ENCODE measurements at regions not wholly inside any gene's neighbourhood (a gene's known extent, or its start where the extent isn't known, plus 50 kb on each side); places are given as distances from the start of the nearest gene placed in this dataset.

DNA sequence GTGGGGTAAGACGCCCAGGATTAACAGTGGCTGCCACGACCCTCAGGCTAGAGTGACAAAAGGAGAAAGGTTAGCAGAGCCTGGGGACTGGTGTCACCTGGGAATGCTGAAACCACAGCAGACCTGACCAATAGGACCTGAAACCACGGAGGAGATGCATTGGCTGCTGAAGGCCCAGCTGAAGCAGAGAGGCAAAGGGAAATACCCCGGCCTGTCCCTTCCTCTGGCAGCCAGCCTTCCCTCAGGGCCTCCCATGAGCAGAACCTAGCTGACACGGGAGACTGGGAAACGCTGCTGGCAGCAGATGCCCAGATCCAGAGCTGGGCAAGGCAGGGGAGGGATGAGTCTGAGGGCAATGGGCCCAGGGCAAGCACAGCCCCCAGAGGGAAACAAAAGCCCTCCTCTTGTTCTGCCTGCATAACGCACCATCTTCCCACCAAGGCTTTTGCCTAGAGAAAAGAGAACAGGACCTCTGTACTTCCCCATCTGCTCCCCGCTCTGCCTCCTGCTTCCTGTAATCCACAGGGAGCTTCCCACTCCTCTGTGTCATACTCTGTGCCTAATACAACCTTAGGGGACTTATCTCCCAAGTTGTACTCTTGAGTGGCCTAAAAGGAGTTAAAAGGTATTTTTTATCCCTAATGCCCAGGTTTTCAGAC is 216.2 kb downstream of the ABHD5 start:
- H3K9me2 ChIP-seq (replicated peaks; ENCODE audit: insufficient read depth), result no peaks in the 10 kb centered on the region
- no peaks in the 10 kb centered on the region for H3K4me1 ChIP-seq (ENCODE audit: insufficient read depth)
- H3K27me3 ChIP-seq, result no peaks in the 10 kb centered on the region
- H3K79me2 ChIP-seq, result no peaks in the 10 kb centered on the region
- DNase-seq (ENCODE audit: low spot score), result no peak
- H3K4me3 ChIP-seq, result no peak overlapping the region
- no peak overlapping the region for H3K4me2 ChIP-seq
- H2AFZ ChIP-seq, result no peak overlapping the region
- H3K27ac ChIP-seq, result no peak overlapping the region
- no peak for TF ChIP-seq EZH2 (IDR thresholded peaks at IDR 0.05; ENCODE audit: borderline replicate concordance)
- TF ChIP-seq, protein P1, sequence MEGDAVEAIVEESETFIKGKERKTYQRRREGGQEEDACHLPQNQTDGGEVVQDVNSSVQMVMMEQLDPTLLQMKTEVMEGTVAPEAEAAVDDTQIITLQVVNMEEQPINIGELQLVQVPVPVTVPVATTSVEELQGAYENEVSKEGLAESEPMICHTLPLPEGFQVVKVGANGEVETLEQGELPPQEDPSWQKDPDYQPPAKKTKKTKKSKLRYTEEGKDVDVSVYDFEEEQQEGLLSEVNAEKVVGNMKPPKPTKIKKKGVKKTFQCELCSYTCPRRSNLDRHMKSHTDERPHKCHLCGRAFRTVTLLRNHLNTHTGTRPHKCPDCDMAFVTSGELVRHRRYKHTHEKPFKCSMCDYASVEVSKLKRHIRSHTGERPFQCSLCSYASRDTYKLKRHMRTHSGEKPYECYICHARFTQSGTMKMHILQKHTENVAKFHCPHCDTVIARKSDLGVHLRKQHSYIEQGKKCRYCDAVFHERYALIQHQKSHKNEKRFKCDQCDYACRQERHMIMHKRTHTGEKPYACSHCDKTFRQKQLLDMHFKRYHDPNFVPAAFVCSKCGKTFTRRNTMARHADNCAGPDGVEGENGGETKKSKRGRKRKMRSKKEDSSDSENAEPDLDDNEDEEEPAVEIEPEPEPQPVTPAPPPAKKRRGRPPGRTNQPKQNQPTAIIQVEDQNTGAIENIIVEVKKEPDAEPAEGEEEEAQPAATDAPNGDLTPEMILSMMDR (IDR thresholded peaks at IDR 0.05; ENCODE audit: poor library complexity), result no peak
- no peak for TF ChIP-seq EZH2phosphoT487 (IDR thresholded peaks at IDR 0.05; ENCODE audit: low read depth, severe bottlenecking, unreplicated experiment)
- no peaks in the 10 kb centered on the region for H3K36me3 ChIP-seq (replicated peaks; ENCODE audit: insufficient read depth, low read depth)
- 74% methylated on average over 8 of the region's 8 CpGs for WGBS (ENCODE audit: low lambda C conversion rate, missing lambda C conversion rate)
- no peaks in the 10 kb centered on the region for H3K9me3 ChIP-seq (ENCODE audit: low read depth)
- H4K20me1 ChIP-seq (ENCODE audit: insufficient read depth, poor library complexity, severe bottlenecking), result no peaks in the 10 kb centered on the region

DNA sequence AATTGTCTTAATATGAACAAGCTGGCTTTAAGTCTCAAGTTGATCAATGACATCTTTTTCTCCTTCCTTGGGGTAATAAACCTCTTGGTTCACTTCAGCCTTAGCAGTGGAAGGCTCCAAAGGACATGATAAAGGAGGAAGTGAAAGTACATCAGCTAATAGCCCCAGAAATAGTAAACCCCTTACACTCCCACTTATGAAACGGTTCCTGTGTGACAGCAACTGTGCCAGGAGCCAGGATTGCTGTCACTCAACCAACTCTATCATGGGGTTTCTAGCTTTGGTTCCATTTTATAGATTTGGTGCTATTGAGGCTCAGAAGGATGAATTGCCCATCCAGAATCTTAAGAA is 216.7 kb downstream of the ABHD5 start:
- Histone ChIP-seq H3K4me2 (no peak overlapping the region), H3K27me3 (no peaks in the 10 kb centered on the region), H3K4me1 (ENCODE audit: insufficient read depth) (no peaks in the 10 kb centered on the region), H3K9me2 (replicated peaks; ENCODE audit: insufficient read depth) (no peaks in the 10 kb centered on the region), H3K4me3 (no peak overlapping the region), H4K20me1 (ENCODE audit: insufficient read depth, poor library complexity, severe bottlenecking) (no peaks in the 10 kb centered on the region), H3K27ac (no peak overlapping the region), H3K9me3 (ENCODE audit: low read depth) (no peaks in the 10 kb centered on the region), H2AFZ (no peak overlapping the region), H3K79me2 (no peaks in the 10 kb centered on the region), H3K36me3 (replicated peaks; ENCODE audit: insufficient read depth, low read depth) (no peaks in the 10 kb centered on the region)
- TF ChIP-seq, protein P1 (IDR thresholded peaks at IDR 0.05; ENCODE audit: poor library complexity), result no peak
- TF ChIP-seq EZH2phosphoT487 (IDR thresholded peaks at IDR 0.05; ENCODE audit: low read depth, severe bottlenecking, unreplicated experiment) (no peak), EZH2 (IDR thresholded peaks at IDR 0.05; ENCODE audit: borderline replicate concordance) (no peak)
- DNase-seq (ENCODE audit: low spot score), result no peak
- WGBS (ENCODE audit: low lambda C conversion rate, missing lambda C conversion rate), result 70% methylated on average over 1 of the region's 1 CpG

DNA sequence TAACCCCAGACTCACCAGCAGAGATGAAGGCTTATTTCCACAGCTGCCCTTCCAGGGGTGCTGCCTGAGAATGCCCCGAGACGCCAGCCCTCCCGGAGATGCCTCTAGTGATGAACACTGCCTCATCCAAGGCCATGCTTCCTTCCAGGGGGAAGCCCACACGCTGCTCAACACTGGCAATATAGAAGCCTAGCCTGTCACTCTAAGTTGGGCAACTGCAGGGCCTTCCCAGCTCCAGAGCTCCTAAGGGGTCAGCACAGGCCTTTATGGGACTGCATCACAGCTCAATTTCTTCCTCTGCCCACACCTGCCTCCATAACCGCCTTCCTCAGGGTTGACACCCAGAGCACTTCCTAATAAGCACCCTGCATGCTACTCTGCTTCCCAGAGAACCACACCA is 217.7 kb downstream of the ABHD5 start:
- no peaks in the 10 kb centered on the region for H3K27me3 ChIP-seq
- H3K36me3 ChIP-seq (replicated peaks; ENCODE audit: insufficient read depth, low read depth), result no peaks in the 10 kb centered on the region
- H2AFZ ChIP-seq, result no peak overlapping the region
- TF ChIP-seq EZH2phosphoT487 (IDR thresholded peaks at IDR 0.05; ENCODE audit: low read depth, severe bottlenecking, unreplicated experiment) (no peak), EZH2 (IDR thresholded peaks at IDR 0.05; ENCODE audit: borderline replicate concordance) (no peak)
- TF ChIP-seq, protein P1 (IDR thresholded peaks at IDR 0.05; ENCODE audit: poor library complexity), result no peak
- H3K9me3 ChIP-seq (ENCODE audit: low read depth), result no peaks in the 10 kb centered on the region
- H3K79me2 ChIP-seq, result no peaks in the 10 kb centered on the region
- H3K27ac ChIP-seq, result no peak overlapping the region
- WGBS (ENCODE audit: low lambda C conversion rate, missing lambda C conversion rate), result 95% methylated on average over 5 of the region's 5 CpGs
- no peak overlapping the region for H3K4me3 ChIP-seq
- no peak for DNase-seq (ENCODE audit: low spot score)
- H4K20me1 ChIP-seq (ENCODE audit: insufficient read depth, poor library complexity, severe bottlenecking), result no peaks in the 10 kb centered on the region
- no peaks in the 10 kb centered on the region for H3K4me1 ChIP-seq (ENCODE audit: insufficient read depth)
- H3K9me2 ChIP-seq (replicated peaks; ENCODE audit: insufficient read depth), result no peaks in the 10 kb centered on the region
- H3K4me2 ChIP-seq, result no peak overlapping the region

Data from hepatocyte (in vitro differentiated cells).